IPS DF 4.7 (cell line): ENCODE measurements at regions not wholly inside any gene's neighbourhood (a gene's known extent, or its start where the extent isn't known, plus 50 kb on each side); places are given as distances from the start of the nearest gene placed in this dataset.

Experiments used
- DNase-seq: peaks from one replicate; pipeline ENCODE4 v3.0.0-alpha.2; 2013; ENCODE audit warnings: low spot score; ENCODE audit errors: extremely low read depth

DNA sequence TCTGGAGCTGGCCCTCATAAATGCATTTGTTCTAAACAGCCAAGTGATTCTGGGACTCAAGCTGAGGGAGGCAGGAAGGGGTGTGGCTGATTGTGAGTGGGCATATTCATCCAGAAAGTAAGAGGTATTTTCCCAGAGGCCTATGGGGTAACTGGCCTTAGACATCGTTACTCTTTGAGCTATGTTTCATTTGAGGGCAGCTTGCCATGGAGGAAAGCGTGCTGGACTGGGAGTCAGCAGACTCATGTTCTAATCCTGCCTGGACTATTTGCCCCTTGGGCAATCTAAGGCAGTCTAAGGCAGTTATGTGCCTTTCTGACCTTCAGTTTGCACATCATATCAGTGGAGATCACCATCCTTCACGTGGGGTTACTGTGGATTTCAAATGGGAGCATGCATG is 93.5 kb upstream of the SLC14A2 start:
- DNase-seq: no peak

DNA sequence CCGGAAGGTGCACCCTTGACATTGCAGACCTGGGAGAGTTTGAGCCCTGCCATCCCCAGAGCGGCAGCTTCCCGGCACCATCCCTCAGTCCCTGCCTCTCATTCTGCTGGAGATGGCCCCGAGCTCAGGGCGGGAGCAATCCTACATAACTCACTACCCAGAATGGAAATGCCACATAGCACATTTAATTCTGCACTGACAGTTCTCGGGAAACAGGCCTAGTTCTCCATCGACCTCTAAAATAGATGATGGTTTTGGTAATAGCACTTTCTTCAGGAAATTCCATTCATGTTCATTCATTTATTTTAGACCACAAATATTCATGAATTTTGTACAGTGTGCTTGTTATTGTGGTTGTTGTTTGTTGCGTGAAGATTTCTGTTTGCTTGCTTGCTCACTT is 92.9 kb upstream of the SLC14A2 start:
- DNase-seq: no peak

DNA sequence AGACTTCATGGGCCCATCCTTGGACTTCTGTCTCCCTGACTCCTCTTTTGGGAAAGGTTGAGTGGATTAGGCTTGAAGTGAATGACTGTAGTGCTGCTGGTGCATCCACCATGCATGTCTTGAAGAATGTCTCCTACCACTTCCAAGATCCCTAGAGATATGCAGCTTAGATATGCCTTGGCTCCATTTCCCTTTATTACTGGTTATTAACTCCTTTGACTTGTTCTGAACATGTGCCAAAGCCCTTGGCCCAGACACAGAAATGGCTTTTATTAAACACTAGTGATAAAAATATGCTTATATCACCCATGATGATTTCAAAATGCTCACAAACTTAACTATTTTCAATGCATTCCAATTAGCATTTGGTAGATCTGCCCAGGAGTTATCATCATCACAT is 90.0 kb upstream of the SLC14A2 start:
- DNase-seq: no peak

DNA sequence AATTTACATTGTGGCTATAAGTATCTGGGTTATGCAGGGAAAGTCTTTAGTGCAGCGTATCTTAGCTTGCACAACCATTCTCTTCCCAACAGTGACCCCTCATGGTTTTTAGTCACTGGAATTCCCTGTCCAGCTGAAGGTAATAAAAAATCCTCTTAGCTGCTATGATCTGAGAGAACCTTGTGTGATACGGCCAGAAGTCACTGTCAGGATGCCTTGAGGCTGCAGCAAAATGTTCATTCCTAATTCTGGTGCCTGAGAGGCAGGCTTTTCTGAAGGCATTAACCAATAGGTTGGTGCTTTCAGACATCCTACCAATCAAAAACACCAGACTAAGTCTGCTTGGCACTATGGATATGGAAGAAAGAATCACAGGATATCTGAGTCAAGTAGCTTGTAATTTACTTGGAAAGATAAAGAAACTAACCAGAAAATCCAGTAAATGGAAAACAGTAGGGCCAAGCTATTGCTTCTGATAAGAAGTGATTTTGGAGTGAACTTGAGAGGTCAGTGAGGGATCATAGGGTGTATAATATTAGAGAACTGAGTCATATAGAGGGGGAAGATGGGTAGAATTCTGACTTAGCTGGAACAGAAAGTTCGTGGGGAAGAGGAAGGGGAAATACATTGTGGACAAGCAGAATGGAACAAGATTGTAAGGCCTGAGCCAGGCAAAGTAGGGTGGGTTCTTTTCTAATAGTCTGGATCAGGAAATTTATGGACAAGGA is 89.0 kb upstream of the SLC14A2 start:
- DNase-seq: no peak

DNA sequence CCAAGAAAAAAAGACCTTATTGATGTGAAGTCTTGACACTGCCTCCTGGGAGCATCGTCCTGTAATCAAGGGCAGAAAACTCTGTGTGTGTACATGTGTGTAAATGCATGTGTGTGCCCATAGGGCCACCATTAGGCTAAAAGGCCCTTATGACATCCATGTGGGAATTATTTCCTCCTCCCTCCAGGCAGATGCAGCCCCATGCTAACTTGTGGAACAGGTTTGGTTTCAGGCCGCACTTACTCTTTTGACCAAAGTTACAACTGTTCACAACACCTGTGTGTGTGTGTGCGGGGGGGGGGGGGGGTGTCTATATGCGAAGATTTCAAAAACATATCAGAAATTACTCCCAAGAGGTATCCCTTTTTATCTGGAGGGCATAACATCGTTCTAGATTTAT is 87.4 kb upstream of the SLC14A2 start:
- DNase-seq: no peak

DNA sequence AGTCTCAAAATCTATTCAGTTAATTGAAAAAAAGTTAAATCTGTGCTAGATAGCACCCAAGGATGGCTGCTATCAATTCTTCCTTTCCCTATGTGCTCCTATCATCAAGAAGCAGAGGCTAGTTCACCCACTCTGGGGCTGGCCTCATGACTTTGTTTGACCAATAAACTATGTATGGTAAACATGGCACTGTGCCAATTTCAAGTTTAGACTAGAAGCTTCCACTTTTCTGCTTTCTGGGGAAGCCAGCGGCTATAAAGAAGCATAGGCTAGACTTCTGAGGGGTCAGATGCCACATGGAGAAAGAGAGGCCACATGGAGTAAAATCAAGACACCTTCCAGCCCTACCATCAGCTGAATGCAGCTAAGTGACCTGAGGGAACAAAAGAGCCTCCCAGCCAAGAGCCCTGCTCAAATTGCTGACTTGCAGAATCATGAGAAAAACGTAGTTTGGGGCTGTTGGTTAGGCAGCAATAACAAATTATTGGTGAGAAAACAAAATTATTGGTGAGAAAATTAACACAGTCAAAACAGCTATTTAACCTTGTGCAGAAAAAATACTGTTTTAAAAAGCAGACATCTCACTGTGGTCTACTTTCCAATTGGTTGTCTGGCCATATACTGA is 86.5 kb upstream of the SLC14A2 start:
- no peak for DNase-seq

DNA sequence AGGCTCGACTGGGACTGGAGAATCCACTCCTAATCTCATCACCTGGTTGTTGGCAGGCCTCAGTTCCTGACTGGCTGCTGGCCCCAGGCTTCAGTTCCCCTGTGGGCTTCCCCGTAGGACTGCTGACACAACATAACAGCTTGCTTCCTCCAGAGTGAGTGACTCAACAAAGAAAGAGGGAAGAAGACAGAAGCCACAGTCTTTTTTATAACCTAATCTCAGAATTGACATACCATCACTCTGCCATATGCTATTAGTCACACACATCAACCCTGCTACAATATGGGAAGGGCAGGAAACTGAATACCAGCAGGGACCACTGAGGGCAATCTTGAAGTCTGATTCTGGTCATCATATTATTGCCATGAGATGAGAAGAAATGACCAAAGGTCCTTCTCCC is 76.8 kb upstream of the SLC14A2 start:
- DNase-seq: no peak

DNA sequence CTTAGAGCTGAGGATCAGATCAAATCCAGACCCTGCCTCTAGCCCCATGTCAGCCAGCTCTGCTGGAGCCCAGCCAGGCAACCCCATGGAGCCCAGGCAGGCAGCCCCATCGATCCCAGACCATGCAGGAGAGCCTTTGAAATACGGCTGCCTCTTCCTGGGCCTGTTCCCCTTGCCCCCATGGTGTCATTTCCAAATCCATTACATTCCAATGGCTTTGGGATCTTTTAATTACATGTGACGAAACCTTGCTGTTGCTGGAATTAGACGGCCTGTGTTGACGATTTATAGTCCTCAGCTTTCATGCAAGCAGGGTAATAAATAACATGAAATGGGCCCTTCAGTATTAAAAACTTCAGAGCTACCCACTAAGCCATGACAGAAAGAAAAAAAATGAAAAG is 75.8 kb upstream of the SLC14A2 start:
- no peak for DNase-seq

DNA sequence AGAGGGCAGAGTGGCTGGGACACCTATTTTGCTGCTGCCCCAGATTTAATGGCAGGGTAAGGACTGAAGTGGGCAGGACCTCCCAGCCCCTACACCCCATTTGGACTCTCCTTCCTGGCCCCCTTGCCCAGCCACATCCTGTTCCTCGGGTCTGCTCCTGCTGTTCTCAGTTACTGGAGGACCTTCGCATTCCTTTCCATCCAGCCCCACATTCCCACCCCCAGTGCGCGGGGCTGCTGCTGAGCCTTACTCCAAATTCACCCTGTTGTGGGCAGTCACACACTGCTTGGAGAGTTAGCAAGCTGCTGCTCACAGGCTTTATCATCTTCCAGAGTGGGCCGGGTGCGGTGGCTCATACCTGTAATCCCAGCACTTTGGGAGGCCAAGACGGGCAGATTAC is 75.2 kb upstream of the SLC14A2 start:
- DNase-seq: no peak

DNA sequence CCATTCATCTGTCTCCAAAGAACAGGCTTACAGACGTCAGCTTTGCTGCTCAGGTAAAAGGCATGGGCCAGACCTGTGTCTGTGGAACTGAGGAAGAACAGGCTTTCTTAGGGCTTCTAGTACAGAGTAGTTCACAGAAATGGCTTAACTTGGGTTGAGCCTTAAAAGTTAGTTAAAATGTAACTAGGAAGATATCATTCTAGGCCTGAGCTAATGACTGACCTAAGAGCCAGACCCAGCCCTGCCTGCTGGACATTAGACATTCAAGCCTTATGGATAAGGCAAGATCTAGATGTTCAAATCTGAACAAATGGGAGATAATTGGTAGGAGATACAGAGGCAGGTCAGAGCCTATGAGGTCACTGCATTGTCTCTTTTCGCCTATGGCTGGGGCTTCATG is 73.9 kb upstream of the SLC14A2 start:
- DNase-seq: no peak

DNA sequence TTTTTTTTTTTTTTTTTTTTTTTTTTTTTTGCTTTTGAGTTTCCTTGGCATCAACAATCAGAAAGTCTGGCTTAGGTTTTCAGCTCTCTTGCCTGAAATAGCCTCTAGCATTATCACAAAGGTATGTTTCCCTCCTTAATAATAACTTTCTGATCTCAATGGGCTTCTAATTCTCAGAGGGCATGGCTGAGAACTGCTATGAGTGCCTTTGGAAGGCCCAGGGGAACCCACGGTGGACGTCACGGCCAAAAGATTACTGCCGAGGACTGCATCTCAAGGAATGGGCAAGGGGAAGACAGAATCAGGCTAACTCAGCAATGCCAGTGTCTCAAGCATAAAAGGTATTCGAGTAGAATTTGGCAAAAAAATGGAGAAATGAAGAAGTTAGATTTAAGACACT is 73.2 kb upstream of the SLC14A2 start:
- DNase-seq: no peak

DNA sequence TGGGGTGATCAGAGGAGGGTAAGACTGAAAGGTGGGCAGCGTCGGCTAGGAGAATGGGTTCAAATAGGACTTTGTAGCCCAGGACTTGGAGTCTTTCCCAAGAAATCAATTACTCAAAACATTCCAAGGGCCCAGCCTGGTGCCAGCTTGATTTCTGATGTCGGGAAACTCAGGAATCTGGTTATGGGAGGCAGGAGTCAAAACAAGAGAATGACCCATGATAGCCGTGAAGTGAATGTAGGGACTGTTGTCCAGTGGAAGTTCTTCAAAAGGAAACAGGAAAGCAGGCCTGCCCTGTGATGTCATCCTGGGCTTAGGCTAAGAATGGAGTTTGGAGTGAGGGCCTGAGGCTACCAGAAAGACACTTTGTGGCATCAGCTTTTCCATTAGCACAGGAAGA is 67.4 kb upstream of the SLC14A2 start:
- no peak for DNase-seq

DNA sequence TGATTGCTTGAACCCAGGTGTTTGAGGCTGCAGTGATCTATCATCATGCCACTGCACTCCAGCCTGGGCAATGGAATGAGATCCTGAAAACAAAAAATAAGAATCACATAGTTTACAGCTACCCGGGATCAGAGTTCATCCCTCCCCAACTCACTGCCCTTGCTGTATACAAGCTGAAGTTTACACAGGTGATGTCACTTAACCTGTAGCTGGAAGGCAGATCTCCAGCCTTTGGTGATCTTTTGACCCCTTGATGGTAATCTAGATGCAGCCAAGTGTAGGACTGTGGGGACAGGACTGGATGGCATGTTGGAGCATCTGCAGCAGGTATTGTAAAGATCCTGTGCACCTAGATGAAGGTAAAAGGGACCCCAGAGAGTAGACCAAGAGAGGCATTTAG is 66.7 kb upstream of the SLC14A2 start:
- no peak for DNase-seq

DNA sequence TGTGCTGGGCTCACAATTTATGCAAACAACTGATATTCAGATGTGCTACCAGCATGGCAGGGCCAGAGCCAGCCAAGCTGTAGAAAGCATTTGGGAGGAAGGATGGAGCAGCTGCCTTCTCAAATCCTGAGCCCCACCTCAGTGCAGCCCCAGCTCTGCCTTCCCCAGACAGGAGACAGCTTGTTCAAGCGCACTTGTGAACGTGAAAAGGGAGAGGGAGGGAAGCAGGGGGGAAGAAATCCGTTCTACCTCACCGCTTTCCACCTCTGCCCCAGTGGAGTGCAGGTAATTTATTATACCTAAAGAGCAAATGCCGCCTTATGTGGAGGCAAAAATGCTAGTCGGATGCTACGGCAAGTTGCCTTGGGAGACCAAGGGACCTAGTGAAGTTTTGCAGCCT is 66.0 kb upstream of the SLC14A2 start:
- DNase-seq: no peak

DNA sequence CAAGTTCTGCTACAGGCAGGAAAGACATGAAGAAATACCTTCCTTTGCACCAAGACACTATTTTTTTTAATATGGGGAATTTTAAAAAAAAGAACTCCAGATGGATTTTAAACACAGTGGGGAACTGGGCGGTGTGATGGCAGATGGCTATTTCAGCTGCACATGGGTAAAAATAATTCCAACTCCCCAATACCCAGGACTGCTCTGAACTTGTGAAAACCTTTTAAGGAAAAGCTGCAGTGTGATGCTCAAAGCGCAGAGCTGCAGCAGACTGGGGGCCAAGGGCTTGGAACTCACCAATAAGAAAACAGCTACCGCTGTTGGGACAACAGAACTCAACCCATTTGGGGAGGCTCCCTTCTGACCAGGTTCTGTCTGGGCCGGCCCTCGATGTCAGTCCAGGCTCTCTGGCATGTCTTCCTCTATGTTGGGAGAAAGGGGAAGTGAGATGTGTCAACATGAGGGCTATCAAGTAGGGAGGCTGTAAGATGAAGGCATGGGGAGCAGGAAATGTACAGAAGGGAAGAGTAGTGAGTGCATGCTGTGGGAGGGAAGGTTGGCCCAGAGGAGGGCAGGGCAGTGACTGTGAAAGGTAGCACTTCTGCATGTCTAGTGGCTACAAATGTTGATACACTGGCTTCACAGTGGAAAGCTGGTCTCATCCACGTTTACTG is 64.0 kb upstream of the SLC14A2 start:
- no peak for DNase-seq

DNA sequence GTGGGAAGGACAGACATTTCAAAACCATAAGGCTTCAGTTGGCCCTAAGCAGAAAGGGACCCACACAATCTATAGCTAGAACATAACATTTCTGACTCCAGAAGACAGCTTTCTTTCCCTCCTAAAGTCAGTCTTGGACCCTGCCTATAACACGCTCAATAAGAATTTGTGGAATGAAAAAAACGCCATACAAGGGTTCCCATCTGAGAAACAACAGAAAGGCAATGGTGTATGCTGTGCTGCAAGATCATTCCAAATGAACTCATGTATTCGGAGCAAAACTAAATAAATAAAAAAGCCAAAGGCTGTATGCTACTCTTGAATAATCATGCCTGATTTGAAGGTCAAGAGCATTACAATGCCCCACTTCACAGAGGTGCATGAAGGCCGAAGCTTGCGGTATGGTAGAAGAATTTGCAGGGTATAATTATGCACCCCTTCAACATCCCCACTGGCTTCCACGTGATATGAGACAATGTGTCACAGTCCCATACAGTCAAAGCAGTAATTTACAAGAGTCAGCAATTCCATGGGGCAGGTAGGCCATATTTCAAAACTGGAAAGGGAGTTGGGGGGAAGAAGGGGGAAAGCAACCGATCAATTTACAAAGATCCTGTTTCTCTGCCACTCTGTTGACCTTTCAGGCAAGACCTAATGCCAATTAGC is 61.4 kb upstream of the SLC14A2 start:
- DNase-seq: no peak

DNA sequence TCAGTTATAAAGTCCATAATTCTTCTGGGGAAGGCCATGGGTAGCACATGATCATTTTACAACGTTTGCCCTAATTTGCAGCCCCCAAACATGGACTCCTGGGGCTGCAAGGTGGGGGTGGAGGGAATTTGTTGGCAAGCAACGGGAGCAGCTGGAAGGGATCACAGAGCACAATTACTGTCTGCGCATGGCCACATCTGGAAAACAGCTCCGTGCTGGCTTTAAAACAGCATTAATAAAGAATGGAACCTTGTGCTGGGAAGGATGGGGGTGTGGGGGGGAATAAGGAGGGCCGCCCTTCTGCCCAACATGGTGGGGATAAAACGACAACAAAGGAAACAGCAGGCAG is 60.9 kb upstream of the SLC14A2 start:
- DNase-seq: no peak

DNA sequence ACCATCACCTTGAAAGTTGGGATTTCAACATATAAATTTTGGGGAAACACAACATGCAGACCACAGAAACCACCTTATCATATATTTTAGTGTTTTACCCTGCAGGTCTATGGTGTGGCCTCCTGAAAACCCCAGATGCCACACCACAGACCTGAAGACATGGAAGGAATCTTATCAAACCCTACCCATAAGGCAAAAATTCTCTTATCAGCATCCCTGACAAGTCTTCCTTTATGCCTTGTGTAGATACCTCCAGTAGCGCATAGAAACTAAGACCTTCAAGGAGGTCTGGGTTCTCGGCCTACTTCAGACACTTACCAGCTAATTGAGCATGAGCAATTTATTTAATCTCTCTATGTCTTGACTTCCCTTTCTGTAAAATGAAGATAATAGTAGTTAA is 59.1 kb upstream of the SLC14A2 start:
- DNase-seq: no peak

DNA sequence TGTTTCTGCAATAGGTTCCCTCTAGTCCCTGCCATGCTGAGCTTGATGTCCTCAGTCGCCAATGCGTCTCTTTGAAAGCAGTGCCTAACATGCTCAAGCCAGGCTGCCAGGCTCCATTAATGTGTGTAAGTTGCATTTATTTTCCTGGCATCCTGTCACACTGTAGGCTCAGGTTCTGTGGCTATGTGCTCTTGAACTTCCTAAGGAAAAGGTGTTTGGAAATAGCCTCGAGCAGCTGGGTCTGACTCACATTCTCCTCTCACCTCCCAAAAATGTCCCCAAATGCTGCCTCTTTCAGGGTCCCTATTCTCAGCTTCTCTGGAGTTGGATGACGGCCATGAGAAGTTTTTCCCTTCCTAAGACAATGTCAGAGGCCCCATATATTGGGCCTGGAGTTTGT is 58.0 kb upstream of the SLC14A2 start:
- no peak for DNase-seq

DNA sequence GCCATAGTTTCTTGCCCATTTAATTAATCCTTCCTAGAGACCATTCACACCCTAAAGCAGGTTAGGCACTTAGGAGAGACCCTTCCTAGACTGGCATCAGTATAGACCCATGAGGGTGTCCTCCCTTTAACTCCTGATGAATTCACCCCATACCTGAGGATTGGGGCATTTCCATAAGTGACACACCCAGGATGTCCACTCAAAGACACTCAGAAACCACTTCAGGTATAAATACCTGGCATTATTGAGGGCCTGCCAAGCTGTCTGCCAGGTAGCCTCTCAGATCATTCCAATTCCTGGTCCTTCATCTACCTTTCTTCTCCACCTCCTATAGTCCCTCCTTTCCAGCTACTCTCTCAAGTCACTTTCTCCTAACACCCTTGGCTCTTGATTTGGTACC is 57.5 kb upstream of the SLC14A2 start:
- no peak for DNase-seq

DNA sequence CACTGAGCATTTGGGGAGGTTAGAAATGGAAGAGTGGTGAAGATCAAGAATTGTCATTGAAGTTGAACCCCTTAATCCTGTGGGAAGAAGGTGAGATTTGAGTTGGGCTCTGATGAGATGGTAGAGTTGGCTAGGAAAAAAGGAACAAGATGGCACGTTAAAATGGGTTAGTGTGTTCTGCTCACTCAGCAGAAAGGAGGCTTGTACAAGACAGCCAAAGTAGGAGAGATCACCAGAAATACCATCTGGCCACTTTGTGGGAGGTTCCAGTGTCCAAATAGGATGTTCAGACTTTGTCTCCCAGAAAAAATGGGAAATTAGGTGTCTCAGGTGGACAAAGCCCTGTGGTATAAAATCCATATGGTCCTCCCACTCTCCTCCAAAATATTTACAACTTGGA is 56.0 kb upstream of the SLC14A2 start:
- DNase-seq: no peak

DNA sequence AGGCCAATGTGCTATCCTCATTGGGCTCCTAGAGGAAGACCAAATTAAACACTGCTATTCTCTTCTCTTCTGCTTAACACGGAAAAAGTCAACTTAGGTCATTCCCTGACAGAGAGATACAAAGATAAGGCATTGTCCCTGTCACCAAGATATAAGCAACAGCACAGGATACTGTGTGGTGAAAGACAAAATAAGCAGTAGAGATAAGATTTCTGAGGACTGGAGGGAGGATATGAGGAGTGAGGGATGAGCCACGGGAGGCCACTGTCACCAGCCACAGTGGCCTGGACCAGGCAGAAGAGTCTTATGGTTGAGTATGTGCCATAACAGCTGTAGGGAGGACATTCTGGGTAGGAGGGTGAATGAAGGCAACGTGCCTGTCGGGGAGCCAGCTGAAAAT is 54.4 kb upstream of the SLC14A2 start:
- DNase-seq: no peak
